ENCODE measurements at regions not wholly inside any gene's neighbourhood (a gene's known extent, or its start where the extent isn't known, plus 50 kb on each side); places are given as distances from the start of the nearest gene placed in this dataset.

- DNase-seq: no peak
These were observed 475.0 kb downstream of the RNF144A start for GRCh38 chr2:7392076-7392787.

DNA sequence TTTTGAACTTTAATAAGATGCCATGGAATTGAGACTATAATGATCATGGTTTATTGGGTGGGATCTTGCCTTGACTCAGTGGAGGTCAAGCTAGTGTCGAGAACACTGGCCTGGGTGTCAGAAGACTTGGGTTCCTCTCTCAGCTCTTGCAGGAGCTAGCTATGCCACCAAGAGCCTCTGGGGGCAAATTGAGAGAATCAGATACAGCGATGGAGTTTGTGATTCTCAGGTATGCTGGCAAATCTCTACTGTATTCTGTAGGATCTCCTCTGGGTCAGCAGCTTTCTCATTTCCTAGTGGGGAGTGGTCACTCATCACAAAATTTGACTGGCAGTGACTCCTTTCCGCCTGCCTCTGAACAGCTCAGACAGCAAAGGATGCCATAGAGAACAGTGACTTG, 477.0 kb downstream of the RNF144A start:
- no peak for DNase-seq

GRCh38 chr2:7400628-7401027, 483.4 kb downstream of the RNF144A start:
- no peak for DNase-seq

GRCh38 chr2:7403092-7403775, 486.0 kb downstream of the RNF144A start:
- DNase-seq: no peak

DNA sequence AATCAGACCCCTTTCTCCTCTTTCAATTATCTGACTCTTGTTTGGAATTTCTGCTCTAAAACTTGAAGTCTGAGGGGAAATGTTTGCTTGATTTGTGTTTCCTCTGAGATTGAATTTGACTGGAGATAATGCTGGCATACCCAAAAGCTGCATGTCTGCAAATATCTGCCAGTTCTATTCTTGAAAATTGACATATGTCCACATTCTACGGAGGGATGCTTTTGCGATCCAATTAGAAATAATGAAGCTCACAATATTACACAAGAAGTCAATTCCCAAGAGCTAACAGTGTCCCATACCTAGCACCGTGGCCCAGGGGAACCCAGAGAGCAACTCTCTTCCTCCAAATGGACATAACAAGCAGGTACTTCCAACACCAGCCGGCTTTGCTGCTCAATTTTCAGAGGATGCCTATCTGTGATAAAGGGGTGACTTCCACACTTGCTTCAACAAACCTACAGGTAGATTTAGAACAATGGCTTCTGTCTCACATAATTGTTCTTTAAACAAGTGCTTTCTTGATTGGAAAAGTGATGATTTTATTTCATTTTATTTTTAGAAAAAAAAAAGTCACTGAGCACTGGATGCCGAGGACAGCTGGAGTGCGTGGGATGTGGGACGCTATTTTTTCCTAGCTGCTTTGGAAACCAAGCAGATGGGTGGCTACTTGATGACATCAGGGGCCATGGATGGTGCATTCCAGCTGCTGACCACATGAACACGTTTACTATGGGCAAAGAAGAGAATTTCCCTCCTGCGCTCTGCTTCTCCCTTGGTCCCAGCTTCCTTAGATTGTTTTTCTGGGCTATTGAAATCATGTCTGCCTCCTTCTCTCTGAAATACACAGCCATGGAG, 488.9 kb downstream of the RNF144A start:
- DNase-seq: no peak

GRCh38 chr2:7407001-7407400, 489.8 kb downstream of the RNF144A start:
- no peak for DNase-seq

DNA sequence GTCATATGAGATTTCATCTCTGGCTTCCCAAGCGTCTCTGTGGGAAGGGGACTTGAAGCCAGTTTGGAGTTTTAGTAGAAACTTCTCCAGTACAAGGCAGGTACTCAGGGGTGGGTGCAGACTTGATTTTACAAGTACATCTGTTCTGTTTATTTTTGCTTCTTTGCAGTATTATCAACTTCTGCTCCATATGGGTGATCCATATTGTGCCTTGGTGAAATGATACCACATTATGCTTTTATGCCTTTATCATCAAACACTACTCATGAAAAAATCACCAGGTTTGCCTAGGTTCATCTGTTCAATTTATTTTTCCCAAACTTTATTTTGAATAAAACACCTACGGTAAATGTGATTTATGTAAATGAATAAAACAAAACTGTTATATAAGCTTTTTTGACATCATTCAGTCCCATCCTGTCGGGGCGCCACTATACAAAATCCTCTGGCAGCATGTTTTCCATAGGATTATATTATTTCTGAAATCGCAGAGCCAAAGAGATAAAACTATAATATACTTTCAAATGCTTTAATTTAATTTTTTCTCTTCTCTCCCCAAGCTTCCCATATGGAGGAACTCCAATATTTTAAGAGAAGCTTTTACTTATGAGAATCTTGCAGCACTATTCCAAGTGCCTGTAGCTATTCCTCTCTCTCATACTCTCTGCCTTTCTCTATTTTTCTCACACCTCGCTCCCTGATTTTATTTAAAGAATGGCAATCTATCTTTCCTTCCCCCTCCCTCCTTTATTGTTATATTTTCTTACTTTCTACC, 490.9 kb downstream of the RNF144A start:
- DNase-seq: no peak

DNA sequence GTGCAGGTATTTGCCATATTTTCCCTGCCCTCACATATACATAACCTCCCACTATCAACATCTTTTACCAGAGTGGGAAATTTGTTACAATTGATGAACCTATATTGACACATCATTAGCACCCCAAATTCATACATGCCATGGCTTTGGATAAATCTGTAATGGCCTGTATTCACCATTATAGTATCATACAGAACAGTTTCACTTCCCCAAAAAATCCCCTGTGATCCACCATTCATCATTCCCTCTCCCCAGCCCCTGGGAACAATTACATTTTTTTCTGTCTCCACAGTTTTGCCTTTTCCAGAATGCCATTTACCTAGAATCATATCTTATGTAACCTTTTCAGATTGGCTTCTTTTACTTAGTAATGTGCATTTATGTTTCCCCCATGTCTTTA, 494.5 kb downstream of the RNF144A start:
- no peak for DNase-seq

DNA sequence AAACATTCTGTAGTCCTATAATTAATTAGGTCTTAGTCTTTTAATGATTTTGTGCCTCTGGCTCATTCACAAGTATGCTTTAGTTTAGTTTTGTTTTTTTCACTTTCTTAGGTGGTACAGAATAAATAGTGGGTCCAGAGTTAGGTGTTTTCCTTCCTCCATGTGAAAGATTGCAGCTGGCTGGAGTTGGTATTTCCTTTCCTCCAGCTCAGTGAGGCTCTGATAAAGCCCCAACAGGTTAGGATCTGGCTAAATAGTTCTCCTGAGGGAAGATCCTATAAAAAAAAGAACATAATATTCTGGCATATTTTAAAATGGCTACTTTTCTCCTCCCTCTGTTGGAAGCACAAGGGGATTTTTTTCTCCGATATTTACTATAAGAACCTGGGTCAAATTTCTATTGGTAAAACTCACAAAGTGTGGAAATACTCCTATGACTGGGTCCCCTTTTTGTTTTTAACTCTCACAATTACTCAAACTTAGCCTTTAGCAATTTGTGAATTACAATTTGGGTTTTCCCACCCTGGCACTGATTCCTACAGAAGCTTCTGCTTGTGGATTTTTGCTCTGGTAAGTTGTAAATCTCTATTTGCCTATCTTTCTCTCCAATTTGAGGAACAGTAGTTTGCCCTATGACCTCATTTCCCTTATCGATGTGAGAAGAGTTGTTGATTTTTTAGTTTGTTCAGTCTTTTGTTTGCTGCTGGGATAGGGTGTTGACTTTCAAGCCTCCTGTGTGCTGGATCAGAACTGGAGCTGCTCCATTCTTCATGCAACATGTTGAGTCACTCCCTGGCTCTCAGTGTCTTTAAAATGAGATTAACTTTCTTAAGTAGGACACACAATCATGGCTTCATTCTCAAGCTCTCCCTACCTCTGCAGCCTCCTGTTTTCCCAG, 500.9 kb downstream of the RNF144A start:
- no peak for DNase-seq

DNA sequence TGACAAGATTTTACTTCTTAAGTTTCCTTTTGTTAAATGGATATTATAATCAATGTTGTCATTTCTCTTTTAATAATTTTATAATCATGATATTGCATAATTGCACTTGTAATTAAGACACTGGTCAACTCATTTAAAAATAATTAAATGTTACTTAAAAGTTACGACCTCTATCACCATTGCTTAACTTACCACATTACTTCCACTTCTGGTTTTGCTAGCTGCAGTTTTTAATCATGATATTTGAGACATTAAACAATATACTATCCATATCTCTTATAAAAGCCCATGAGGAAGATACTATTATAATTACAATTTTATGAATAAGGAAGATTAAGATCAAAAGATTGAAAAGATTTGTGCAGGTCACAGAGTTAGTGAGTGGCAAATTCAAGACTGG, 502.0 kb downstream of the RNF144A start:
- no peak for DNase-seq

GRCh38 chr2:7419814-7420311, 502.7 kb downstream of the RNF144A start:
- DNase-seq: no peak

GRCh38 chr2:7420530-7420929, 503.3 kb downstream of the RNF144A start:
- DNase-seq: no peak

DNA sequence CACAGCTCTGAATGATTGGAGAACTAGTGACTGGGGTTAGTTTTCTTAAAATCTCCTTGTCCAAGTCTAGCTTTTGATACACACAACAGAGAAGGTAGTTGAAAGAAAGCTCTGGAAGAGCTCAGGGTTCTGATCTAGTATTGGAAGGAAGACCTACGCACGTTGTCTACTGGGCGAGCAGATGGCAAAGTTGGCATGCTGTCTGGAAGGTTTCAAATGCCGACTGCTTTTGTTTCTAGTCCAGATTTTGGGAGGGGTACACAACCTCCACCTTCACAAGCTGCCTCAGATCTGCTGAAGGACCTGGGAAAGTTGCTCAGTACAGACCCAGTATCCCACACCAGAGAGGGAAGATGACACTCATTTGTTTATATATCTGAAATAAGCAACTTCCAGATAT, 507.3 kb downstream of the RNF144A start:
- no peak for DNase-seq

- peak; percentile 76 for DNase-seq
These were observed 510.3 kb downstream of the RNF144A start for GRCh38 chr2:7427293-7428060.

DNA sequence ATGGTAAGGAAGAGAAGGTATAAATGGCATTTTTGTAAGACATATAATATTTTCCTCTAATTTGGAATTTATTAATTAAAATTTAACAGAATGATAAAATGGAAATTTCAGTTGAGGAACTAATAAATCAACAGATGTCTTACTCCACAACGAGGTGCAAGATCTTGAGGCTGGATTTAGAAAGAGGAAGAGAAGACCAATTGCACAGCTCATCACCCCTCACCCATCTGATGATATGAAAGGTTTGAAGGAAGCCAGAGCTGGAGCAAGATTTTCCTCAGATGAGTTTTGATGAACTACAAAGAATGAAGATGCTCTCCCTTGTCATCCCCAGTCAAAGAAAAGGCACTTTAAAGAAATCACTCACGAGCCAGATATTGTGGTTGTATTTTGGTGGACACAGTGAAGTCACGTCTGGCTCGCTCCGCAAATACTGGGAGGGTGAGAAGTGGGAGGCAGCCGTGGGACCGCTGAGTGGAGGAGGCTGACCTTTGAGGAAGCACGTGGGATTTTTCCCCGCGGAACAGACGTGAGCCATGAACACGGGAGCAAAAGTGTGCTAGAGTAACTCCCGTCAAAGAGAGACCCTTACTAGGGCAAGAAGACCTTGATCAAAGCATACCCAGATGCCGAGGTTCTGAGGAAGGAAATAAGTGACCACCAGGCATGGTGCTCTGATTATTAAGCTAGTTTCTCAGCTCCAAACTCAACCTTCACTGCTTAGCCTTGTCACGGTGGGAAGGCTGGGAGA, 511.4 kb downstream of the RNF144A start:
- no peak for DNase-seq

DNA sequence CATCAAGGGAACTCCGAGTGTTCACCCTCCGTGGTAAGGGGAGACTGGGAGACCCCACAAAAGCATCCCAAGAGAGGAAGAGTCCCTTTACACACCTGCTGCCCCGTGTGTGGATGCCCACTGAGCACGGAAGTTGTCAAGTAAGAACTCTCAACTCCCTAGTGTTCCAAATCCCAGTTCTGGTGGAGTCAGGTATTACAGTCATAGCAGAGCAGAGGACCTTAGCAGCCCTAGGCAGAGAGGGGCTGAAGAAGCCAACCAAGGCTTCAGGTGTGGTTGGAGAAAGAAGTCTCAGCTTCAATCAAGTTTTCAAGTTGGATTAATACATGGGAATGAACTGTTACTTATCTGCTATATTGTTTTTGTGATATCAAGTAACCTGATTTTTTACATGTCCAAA, 512.5 kb downstream of the RNF144A start:
- no peak for DNase-seq

DNA sequence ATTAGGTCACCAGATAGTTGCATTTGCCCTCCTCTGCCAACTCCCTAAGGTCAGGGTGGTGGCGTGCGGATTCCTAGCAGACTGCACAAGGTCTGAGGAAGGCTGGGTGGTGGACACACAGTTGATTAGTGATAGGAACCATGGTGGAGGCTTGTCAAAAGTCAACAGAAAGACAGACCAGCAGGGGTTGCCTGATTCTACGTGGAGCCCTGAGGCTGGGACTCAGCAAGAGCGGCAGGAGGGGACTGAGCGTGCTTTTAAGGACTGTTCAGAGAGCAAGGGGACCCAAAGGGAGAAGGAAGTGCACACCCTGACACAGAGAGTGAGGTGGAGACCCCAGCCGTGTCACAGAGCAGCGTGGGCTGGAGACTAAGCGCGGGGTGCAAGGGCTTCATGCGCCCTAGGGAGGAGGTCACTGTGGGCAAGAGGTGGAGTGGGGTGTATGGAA, 513.2 kb downstream of the RNF144A start:
- DNase-seq: no peak

DNA sequence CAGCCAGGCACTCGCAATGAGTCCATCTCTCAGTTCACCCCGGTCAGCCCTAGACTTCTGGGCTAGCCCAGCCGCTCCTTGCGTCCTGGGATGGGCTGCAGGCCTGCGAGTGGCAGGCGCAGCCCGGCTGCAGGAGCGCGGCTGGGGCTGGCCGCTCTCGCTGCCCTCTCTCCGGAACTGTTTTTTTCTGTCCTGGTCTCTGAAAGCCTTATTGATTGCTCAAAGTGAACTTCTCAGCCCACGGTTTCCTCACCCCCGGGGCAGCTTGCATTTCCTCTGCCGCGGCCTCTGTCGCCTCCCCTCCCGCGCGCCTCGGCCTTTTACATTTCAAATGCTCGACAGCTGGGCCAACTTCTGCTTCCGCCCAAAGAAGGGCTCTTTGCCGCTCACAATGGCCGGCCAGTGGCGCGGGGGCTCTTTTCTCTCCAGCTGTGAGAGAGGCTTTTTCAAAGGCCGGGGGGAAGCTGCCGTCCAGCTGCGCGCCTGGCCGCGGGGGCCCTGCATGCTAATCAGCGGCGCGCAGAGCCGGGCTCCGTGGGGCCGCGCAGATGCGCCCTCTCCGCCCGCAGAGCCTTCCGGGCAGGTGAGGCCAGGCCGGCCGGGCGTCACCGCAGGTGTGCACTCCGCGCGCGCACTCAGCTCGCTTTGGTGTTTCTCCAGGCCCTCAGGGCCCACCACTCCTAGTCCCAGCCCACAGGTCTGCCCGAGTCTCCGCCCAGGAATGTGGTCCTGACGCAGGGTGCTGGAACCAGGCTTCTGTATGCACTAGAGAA, 513.8 kb downstream of the RNF144A start:
- no peak for DNase-seq

DNA sequence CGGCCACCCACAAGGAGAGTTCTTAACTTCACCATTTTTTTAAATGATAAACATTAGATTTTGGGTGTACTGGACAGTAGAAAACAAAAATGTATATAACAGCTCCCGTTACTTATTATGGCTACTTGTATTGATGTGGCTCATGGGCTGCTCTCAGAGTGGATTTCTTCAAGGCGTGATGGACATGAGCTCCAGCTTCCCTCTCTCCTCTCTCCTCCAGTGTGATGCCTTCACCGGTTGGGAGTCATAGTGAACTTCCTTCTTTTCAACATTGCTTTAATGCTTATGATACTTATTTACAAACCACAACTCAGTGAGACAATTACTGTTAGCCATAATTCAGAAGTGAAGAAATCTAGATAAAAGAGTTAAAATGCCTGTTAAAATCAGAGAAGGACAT, 515.2 kb downstream of the RNF144A start:
- DNase-seq: no peak

Measured in NCI-H2227 treated with DMSO at 0.1 percent for 48 hours (cell line).